GM12874 (cell line): ENCODE measurements at regions not wholly inside any gene's neighbourhood (a gene's known extent, or its start where the extent isn't known, plus 50 kb on each side); places are given as distances from the start of the nearest gene placed in this dataset.

ENCODE experiments used
- CTCF ChIP-seq: IDR thresholded peaks from 2 replicates; pipeline ENCODE4 v1.5.1; 2011; ENCODE audit warnings: low read depth, mild to moderate bottlenecking, control low read depth, low read length, moderate library complexity; ENCODE audit not compliant: insufficient read depth

- TF ChIP-seq CTCF: no peak
Observed at GRCh38 chr10:88101666-88102065, 238.2 kb downstream of the PTEN start.

DNA sequence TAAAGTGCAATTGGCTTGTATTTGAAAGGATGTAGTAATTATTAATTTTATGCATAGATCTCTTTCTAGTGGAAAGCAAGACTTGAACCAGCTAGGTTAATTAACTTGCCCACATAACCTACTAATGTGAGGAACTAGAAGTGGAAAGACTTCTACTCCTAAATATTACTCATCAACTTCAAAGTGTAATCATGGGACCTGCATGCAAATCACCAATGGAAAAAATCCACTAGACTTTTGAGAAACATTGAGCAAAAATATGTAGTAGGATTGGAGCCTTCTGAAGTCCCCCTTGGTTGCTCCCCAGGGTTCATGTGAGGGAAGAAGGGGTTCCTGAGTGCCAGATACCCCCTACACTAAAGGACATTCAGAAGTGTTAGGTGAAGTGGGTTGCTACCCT lies 240.2 kb downstream of the PTEN start:
- TF ChIP-seq CTCF: no peak

- TF ChIP-seq CTCF: no peak
Observed at GRCh38 chr10:88104223-88104622, 240.8 kb downstream of the PTEN start.

DNA sequence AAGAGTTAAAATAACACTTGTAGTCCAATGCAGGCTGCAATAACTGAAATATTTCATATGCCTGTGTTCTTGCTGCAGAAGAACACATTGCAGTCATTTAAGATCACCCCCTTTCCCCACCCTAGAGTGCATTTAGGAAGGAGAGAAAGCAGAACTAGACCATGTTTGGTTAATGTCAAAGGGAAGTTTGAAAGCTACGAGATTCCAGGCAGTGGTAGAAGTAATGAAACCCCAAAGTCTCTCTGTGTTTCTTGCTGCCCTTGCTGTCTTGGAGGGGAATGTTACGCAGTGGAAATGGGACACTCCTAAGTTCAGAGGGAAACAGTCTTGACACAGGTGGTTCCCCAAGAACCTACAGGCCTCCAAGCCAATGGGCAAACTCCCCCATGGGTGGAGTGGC lies 242.9 kb downstream of the PTEN start:
- TF ChIP-seq CTCF: no peak

GRCh38 chr10:88107296-88108097 lies 244.1 kb downstream of the PTEN start:
- TF ChIP-seq CTCF: no peak

DNA sequence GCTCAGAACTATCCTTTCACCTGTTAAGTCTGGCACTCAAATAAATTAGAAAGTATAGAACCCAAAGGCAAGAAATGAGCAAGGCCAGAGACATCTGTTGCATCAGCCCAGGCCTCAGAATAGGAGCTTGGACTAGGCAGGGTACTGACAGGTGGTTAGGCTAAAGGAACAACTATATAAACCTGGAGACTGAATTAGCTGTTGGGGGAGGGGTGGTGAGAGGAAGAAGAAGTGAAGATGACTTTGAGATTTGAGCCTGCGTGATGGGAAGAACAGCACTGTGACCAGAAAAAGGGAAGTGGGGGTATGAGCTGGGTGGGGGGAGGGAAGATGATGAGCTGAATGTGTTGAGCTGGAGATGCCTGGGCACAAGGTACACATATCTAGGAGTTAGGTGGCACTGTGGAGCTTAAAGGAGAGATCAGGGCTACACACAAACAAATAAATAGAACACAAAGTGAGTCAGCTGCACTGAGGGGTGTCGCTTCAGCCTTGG lies 244.7 kb downstream of the PTEN start:
- TF ChIP-seq CTCF: peak; percentile 36

- TF ChIP-seq CTCF: no peak
Observed at GRCh38 chr10:88110355-88110754, 246.9 kb downstream of the PTEN start.

GRCh38 chr10:88110822-88111221 lies 247.4 kb downstream of the PTEN start:
- TF ChIP-seq CTCF: no peak
